Esophagus muscularis mucosa (tissue), 3 donors: ENCODE measurements at regions not wholly inside any gene's neighbourhood (a gene's known extent, or its start where the extent isn't known, plus 50 kb on each side); places are given as distances from the start of the nearest gene placed in this dataset.

Experiments used
- EP300 ChIP-seq: sonication (generic); formaldehyde crosslinking; IDR thresholded peaks from one replicate; pipeline ENCODE4 v1.6.1; 2017; ENCODE audit warnings: antibody characterized with exemption
- TF ChIP-seq, protein P1 (sequence below), 3 experiments: fragments of 200-600 bp in 2 of 3; fragments of 450-650 bp in 1 of 3; sonication (generic) in 2 of 3; IDR thresholded peaks; one replicate each; pipeline ENCODE4 v1.5.1; 2017 to 2019; ENCODE audit warnings: antibody characterized with exemption in 3 of 3, mild to moderate bottlenecking in 2 of 3, moderate library complexity in 1 of 3

- TF ChIP-seq, protein P1, sequence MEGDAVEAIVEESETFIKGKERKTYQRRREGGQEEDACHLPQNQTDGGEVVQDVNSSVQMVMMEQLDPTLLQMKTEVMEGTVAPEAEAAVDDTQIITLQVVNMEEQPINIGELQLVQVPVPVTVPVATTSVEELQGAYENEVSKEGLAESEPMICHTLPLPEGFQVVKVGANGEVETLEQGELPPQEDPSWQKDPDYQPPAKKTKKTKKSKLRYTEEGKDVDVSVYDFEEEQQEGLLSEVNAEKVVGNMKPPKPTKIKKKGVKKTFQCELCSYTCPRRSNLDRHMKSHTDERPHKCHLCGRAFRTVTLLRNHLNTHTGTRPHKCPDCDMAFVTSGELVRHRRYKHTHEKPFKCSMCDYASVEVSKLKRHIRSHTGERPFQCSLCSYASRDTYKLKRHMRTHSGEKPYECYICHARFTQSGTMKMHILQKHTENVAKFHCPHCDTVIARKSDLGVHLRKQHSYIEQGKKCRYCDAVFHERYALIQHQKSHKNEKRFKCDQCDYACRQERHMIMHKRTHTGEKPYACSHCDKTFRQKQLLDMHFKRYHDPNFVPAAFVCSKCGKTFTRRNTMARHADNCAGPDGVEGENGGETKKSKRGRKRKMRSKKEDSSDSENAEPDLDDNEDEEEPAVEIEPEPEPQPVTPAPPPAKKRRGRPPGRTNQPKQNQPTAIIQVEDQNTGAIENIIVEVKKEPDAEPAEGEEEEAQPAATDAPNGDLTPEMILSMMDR (IDR thresholded peaks at IDR 0.05), result no peak
- no peak for TF ChIP-seq EP300
Observed at GRCh38 chr2:220064111-220065030, 436.9 kb downstream of the SLC4A3 start.
